Fibroblast of lung (primary cell): ENCODE measurements at regions not wholly inside any gene's neighbourhood (a gene's known extent, or its start where the extent isn't known, plus 50 kb on each side); places are given as distances from the start of the nearest gene placed in this dataset.
A peak's percentile ranks its signal among the peaks of the same experiment; 100 is the strongest.

Experiments used
- DNase-seq, 2 donors: peaks; one replicate each; pipeline versions ENCODE4 v3.0.0 to v3.0.0-alpha.2; 2010; ENCODE audit warnings: low read depth in 2 of 2
- H2AFZ ChIP-seq: 2 replicates; pipeline ENCODE4 v1.5.1; 2012; ENCODE audit warnings: low read length, control low read depth, inconsistent platforms
- H3K27ac ChIP-seq: 2 replicates; pipeline ENCODE4 v1.5.1; 2011; ENCODE audit warnings: low read length, control low read depth; ENCODE audit not compliant: insufficient read depth
- H3K27me3 ChIP-seq: 2 replicates; pipeline ENCODE4 v1.5.1; 2011; ENCODE audit warnings: mild to moderate bottlenecking, low read length; ENCODE audit not compliant: control insufficient read depth, insufficient read depth
- H3K36me3 ChIP-seq: 2 replicates; pipeline ENCODE4 v1.5.1; 2011; ENCODE audit warnings: low read length; ENCODE audit not compliant: control insufficient read depth, insufficient read depth
- H3K4me1 ChIP-seq: 2 replicates; pipeline ENCODE4 v1.5.1; 2011; ENCODE audit warnings: low read length; ENCODE audit not compliant: control insufficient read depth, insufficient read depth; ENCODE audit errors: extremely low read depth
- H3K4me2 ChIP-seq: 2 replicates; pipeline ENCODE4 v1.5.1; 2011; ENCODE audit warnings: low read length, control low read depth; ENCODE audit not compliant: insufficient read depth; ENCODE audit errors: extremely low read depth
- H3K4me3 ChIP-seq, 4 experiments: fragments of 200-600 bp in 1 of 4; sonication (generic) in 1 of 4; replicated peaks in 1 of 4; 2 replicates each; pipeline ENCODE4 v1.5.1; 2011 to 2016; ENCODE audit warnings: low read length in 4 of 4, low read depth in 3 of 4, mild to moderate bottlenecking in 3 of 4, control low read depth in 2 of 4, inconsistent platforms in 1 of 4, mixed read lengths in 1 of 4; ENCODE audit not compliant: insufficient read depth in 1 of 4; ENCODE audit errors: control extremely low read depth in 1 of 4
- H3K79me2 ChIP-seq: 2 replicates; pipeline ENCODE4 v1.5.1; 2012; ENCODE audit warnings: mild to moderate bottlenecking, low read length, inconsistent platforms; ENCODE audit not compliant: control insufficient read depth, insufficient read depth
- H3K9ac ChIP-seq: 2 replicates; pipeline ENCODE4 v1.5.1; 2011; ENCODE audit warnings: mild to moderate bottlenecking, low read length, control low read depth; ENCODE audit not compliant: insufficient read depth
- H3K9me3 ChIP-seq: 2 replicates; pipeline ENCODE4 v1.5.1; 2012; ENCODE audit warnings: low read depth, low read length; ENCODE audit not compliant: control insufficient read depth, insufficient read depth
- H4K20me1 ChIP-seq: 2 replicates; pipeline ENCODE4 v1.5.1; 2011; ENCODE audit warnings: low read length; ENCODE audit not compliant: control insufficient read depth, insufficient read depth; ENCODE audit errors: extremely low read depth
- CTCF ChIP-seq, 2 donors: IDR thresholded peaks in 1 of 2; conservative IDR thresholded peaks in 1 of 2; 1 replicate in 1 of 2; 2 replicates in 1 of 2; pipeline ENCODE4 v1.5.1; 2011 to 2012; ENCODE audit warnings: low read length in 2 of 2, control low read depth in 1 of 2, inconsistent platforms in 1 of 2, low read depth in 1 of 2, mild to moderate bottlenecking in 1 of 2
- EZH2 ChIP-seq: IDR thresholded peaks from 2 replicates; pipeline ENCODE4 v1.5.1; 2012; ENCODE audit warnings: low read length, control low read depth, mild to moderate bottlenecking; ENCODE audit errors: missing control alignments

- TF ChIP-seq CTCF (conservative IDR thresholded peaks at IDR 0.05 in 1 of 2, IDR thresholded peaks at IDR 0.05 in 1 of 2; ENCODE audit: low read depth in 1 of 2, low read length in 2 of 2) = no peak
- TF ChIP-seq EZH2 = no peak
- Histone ChIP-seq H2AFZ (no peak overlapping the region), H3K27me3 (no peaks in the 10 kb centered on the region), H3K4me3 (no peak overlapping the region), H3K79me2 (no peaks in the 10 kb centered on the region), H3K4me1 (no peaks in the 10 kb centered on the region), H3K4me2 (no peak overlapping the region), H3K9ac (no peak overlapping the region), H3K27ac (no peak overlapping the region), H3K36me3 (no peaks in the 10 kb centered on the region), H3K9me3 (no peaks in the 10 kb centered on the region), H4K20me1 (no peaks in the 10 kb centered on the region)
- DNase-seq = no peak
Measured at GRCh38 chrX:42684065-42684464, 93.9 kb downstream of the PPP1R2C start.

GRCh38 chrX:42680666-42681065 is 97.3 kb downstream of the PPP1R2C start:
- Histone ChIP-seq H3K27ac (no peak overlapping the region), H3K9ac (no peak overlapping the region), H3K79me2 (no peaks in the 10 kb centered on the region), H3K27me3 (no peaks in the 10 kb centered on the region), H3K4me2 (no peak overlapping the region), H3K36me3 (no peaks in the 10 kb centered on the region), H3K4me3 (no peak overlapping the region), H4K20me1 (no peaks in the 10 kb centered on the region), H3K9me3 (no peaks in the 10 kb centered on the region), H2AFZ (no peak overlapping the region), H3K4me1 (no peaks in the 10 kb centered on the region)
- DNase-seq = peak; percentile 8 to 26
- TF ChIP-seq EZH2 = no peak
- TF ChIP-seq CTCF (conservative IDR thresholded peaks at IDR 0.05 in 1 of 2, IDR thresholded peaks at IDR 0.05 in 1 of 2; ENCODE audit: low read depth in 1 of 2, low read length in 2 of 2) = no peak

- H3K36me3 ChIP-seq = no peaks in the 10 kb centered on the region
- no peaks in the 10 kb centered on the region for H4K20me1 ChIP-seq
- no peaks in the 10 kb centered on the region for H3K79me2 ChIP-seq
- no peak for TF ChIP-seq EZH2
- no peaks in the 10 kb centered on the region for H3K27me3 ChIP-seq
- no peak overlapping the region for H3K9ac ChIP-seq
- H3K9me3 ChIP-seq = no peaks in the 10 kb centered on the region
- no peaks in the 10 kb centered on the region for H3K4me1 ChIP-seq
- H3K4me3 ChIP-seq = no peak overlapping the region
- H3K27ac ChIP-seq = no peak overlapping the region
- peak in 1 of 2 donors; percentile 6 for DNase-seq
- no peak overlapping the region for H3K4me2 ChIP-seq
- no peak overlapping the region for H2AFZ ChIP-seq
Measured at GRCh38 chrX:42678133-42678532, 99.8 kb downstream of the PPP1R2C start.
